DND-41 (cell line): ENCODE measurements at regions not wholly inside any gene's neighbourhood (a gene's known extent, or its start where the extent isn't known, plus 50 kb on each side); places are given as distances from the start of the nearest gene placed in this dataset.
A peak's percentile ranks its signal among the peaks of the same experiment; 100 is the strongest.

Experiments used
- ATAC-seq: fragments of 200-7000 bp; cut with Tn5 transposase; 3 replicates; pipeline ENCODE4 v1.9.1; 2021; ENCODE audit warnings: low read depth; ENCODE audit not compliant: insufficient read depth
- DNase-seq: peaks from one replicate; pipeline ENCODE4 v3.0.0-alpha.2; 2020
- H2AFZ ChIP-seq: 2 replicates; pipeline ENCODE4 v1.6.0; 2012; ENCODE audit warnings: low read depth, low read length
- H3K27ac ChIP-seq: 2 replicates; pipeline ENCODE4 v1.5.1; 2012; ENCODE audit warnings: low read length, inconsistent platforms
- H3K27me3 ChIP-seq: fragments of 200-600 bp; sonication (generic); 2 replicates; pipeline ENCODE4 v1.6.0; 2012; ENCODE audit warnings: low read length, mild to moderate bottlenecking, inconsistent platforms; ENCODE audit not compliant: insufficient read depth, poor library complexity
- H3K36me3 ChIP-seq: 2 replicates; pipeline ENCODE4 v1.5.1; 2012; ENCODE audit warnings: low read length, inconsistent platforms; ENCODE audit not compliant: insufficient read depth
- H3K4me1 ChIP-seq: 2 replicates; pipeline ENCODE4 v1.5.1; 2012; ENCODE audit warnings: mild to moderate bottlenecking, low read length; ENCODE audit not compliant: insufficient read depth
- H3K4me2 ChIP-seq: 2 replicates; pipeline ENCODE4 v1.6.0; 2012; ENCODE audit warnings: mild to moderate bottlenecking, moderate library complexity, low read length, inconsistent platforms; ENCODE audit not compliant: insufficient read depth
- H3K4me3 ChIP-seq, 2 experiments: fragments of 200-600 bp in 1 of 2; shearing (Covaris generic) in 1 of 2; 2 replicates each; pipeline ENCODE4 v1.5.1; 2012 to 2016; ENCODE audit warnings: inconsistent platforms in 2 of 2, low read length in 2 of 2, mild to moderate bottlenecking in 2 of 2, low read depth in 1 of 2, moderate library complexity in 1 of 2
- H3K79me2 ChIP-seq: 2 replicates; pipeline ENCODE4 v1.6.0; 2012; ENCODE audit warnings: low read length, inconsistent platforms; ENCODE audit not compliant: insufficient read depth
- H3K9ac ChIP-seq: 2 replicates; pipeline ENCODE4 v1.6.0; 2012; ENCODE audit warnings: low read depth, mild to moderate bottlenecking, inconsistent platforms, low read length, moderate library complexity
- H3K9me3 ChIP-seq: 2 replicates; pipeline ENCODE4 v1.5.1; 2012; ENCODE audit warnings: low read length, moderate library complexity, mild to moderate bottlenecking, inconsistent platforms; ENCODE audit not compliant: insufficient read depth, severe bottlenecking
- H4K20me1 ChIP-seq: 2 replicates; pipeline ENCODE4 v1.6.0; 2012; ENCODE audit warnings: low read length; ENCODE audit not compliant: insufficient read depth
- CTCF ChIP-seq: IDR thresholded peaks from 2 replicates; pipeline ENCODE4 v1.5.1; 2012; ENCODE audit warnings: borderline replicate concordance, low read length, moderate library complexity, mild to moderate bottlenecking; ENCODE audit not compliant: poor library complexity, severe bottlenecking; ENCODE audit errors: extremely low read depth
- EZH2 ChIP-seq: IDR thresholded peaks from 3 replicates; pipeline ENCODE4 v1.6.1; 2012; ENCODE audit warnings: borderline replicate concordance, low read depth, mild to moderate bottlenecking, moderate library complexity, low read length, inconsistent platforms; ENCODE audit not compliant: severe bottlenecking

- no peaks in the 10 kb centered on the region for H3K79me2 ChIP-seq
- H3K9me3 ChIP-seq = no peaks in the 10 kb centered on the region
- no peak overlapping the region for H3K27ac ChIP-seq
- no peak overlapping the region for H3K4me3 ChIP-seq
- ATAC-seq = no peak
- DNase-seq = no peak
- no peaks in the 10 kb centered on the region for H3K36me3 ChIP-seq
- H2AFZ ChIP-seq = no peak overlapping the region
- no peak overlapping the region for H3K9ac ChIP-seq
- peaks cover 27% of the 10 kb centered on the region for H3K4me1 ChIP-seq
- no peaks in the 10 kb centered on the region for H4K20me1 ChIP-seq
- no peaks in the 10 kb centered on the region for H3K27me3 ChIP-seq
- H3K4me2 ChIP-seq = no peak overlapping the region
- TF ChIP-seq CTCF (peak; percentile 42), EZH2 (no peak)
These were observed 219.4 kb upstream of the SSTR4 start for GRCh38 chr20:22815603-22816315.

GRCh38 chr20:22818636-22819035 lies 216.5 kb upstream of the SSTR4 start:
- peaks cover 20% of the 10 kb centered on the region for H3K4me1 ChIP-seq
- H3K4me2 ChIP-seq = no peak overlapping the region
- DNase-seq = no peak
- TF ChIP-seq CTCF (no peak), EZH2 (no peak)
- no peak overlapping the region for H2AFZ ChIP-seq
- no peak overlapping the region for H3K27ac ChIP-seq
- H3K4me3 ChIP-seq = no peak overlapping the region
- ATAC-seq = no peak
- no peaks in the 10 kb centered on the region for H4K20me1 ChIP-seq
- H3K9ac ChIP-seq = no peak overlapping the region
- no peaks in the 10 kb centered on the region for H3K79me2 ChIP-seq
- no peaks in the 10 kb centered on the region for H3K9me3 ChIP-seq
- H3K27me3 ChIP-seq = no peaks in the 10 kb centered on the region
- no peaks in the 10 kb centered on the region for H3K36me3 ChIP-seq

GRCh38 chr20:22819112-22819511 lies 216.0 kb upstream of the SSTR4 start:
- DNase-seq (no peak), ATAC-seq (no peak)
- H2AFZ ChIP-seq = no peak overlapping the region
- H4K20me1 ChIP-seq = no peaks in the 10 kb centered on the region
- H3K4me3 ChIP-seq = no peak overlapping the region
- no peaks in the 10 kb centered on the region for H3K27me3 ChIP-seq
- H3K79me2 ChIP-seq = no peaks in the 10 kb centered on the region
- H3K9ac ChIP-seq = no peak overlapping the region
- no peak overlapping the region for H3K4me2 ChIP-seq
- TF ChIP-seq CTCF (no peak), EZH2 (no peak)
- no peaks in the 10 kb centered on the region for H3K36me3 ChIP-seq
- H3K27ac ChIP-seq = no peak overlapping the region
- H3K9me3 ChIP-seq = no peaks in the 10 kb centered on the region
- H3K4me1 ChIP-seq = peaks cover 15% of the 10 kb centered on the region

GRCh38 chr20:22819784-22820183 lies 215.3 kb upstream of the SSTR4 start:
- Histone ChIP-seq H3K79me2 (no peaks in the 10 kb centered on the region), H3K27me3 (no peaks in the 10 kb centered on the region)
- no peak for DNase-seq

More at GRCh38 chr20:22819784-22820183, 215.3 kb upstream of the SSTR4 start:
- TF ChIP-seq EZH2 (no peak), CTCF (no peak)
- H3K4me3 ChIP-seq = no peak overlapping the region
- H3K4me1 ChIP-seq = peaks cover 8% of the 10 kb centered on the region
- no peaks in the 10 kb centered on the region for H4K20me1 ChIP-seq
- no peak overlapping the region for H3K9ac ChIP-seq
- no peaks in the 10 kb centered on the region for H3K36me3 ChIP-seq
- no peaks in the 10 kb centered on the region for H3K9me3 ChIP-seq
- H2AFZ ChIP-seq = no peak overlapping the region
- no peak for ATAC-seq
- no peak overlapping the region for H3K27ac ChIP-seq
- H3K4me2 ChIP-seq = no peak overlapping the region
